Motor neuron (in vitro differentiated cells): ENCODE measurements at regions not wholly inside any gene's neighbourhood (a gene's known extent, or its start where the extent isn't known, plus 50 kb on each side); places are given as distances from the start of the nearest gene placed in this dataset.
"Not testable (repeated sequence)": the region's sequence is repeated elsewhere in the genome, so short reads cannot be mapped to it uniquely, and the experiment has no call there.

Source experiments
- ATAC-seq, 8 experiments: fragments of 200-7000 bp; cut with Tn5 transposase; replicated peaks in 6 of 8; 2 replicates each; pipeline ENCODE4 v1.8.0; 2021; ENCODE audit warnings: mild to moderate bottlenecking in 8 of 8, moderate library complexity in 8 of 8
- H3K27ac ChIP-seq, 2 donors: fragments of 250-450 bp; sonication (Bioruptor Pico); 2 replicates each; pipeline ENCODE4 v1.9.0; 2021; ENCODE audit warnings: antibody characterized with exemption in 2 of 2, mild to moderate bottlenecking in 2 of 2, moderate library complexity in 1 of 2
- H3K4me1 ChIP-seq, 2 donors: fragments of 250-450 bp; sonication (Bioruptor Pico); replicated peaks in 1 of 2; 2 replicates each; pipeline ENCODE4 v1.6.1; 2021; ENCODE audit warnings: antibody characterized with exemption in 2 of 2, mild to moderate bottlenecking in 2 of 2, moderate library complexity in 1 of 2
- H3K4me3 ChIP-seq, 5 donors: fragments of 250-450 bp; sonication (Bioruptor Pico); 2 replicates each; pipeline ENCODE4 v1.9.0; 2021; ENCODE audit warnings: antibody characterized with exemption in 5 of 5, mild to moderate bottlenecking in 5 of 5, moderate library complexity in 4 of 5
- WGBS, 10 experiments: fragments of 450-650 bp; shearing (Covaris generic); methylation state at CpG; one replicate each; pipeline ENCODE4 v1.0.0; 2022; 5-methylcytosine and 5-hydroxymethylcytosine counted together
- in situ Hi-C, 9 experiments: fragments of 400-800 bp; cut with MboI; loops; one replicate each; pipeline ENCODE4 v1.15.0; 2021; ENCODE audit warnings: low sequenced_read_pairs in 9 of 9, low pct_unique_long_range_greater_than_20kb in 2 of 9; ENCODE audit not compliant: unreplicated experiment in 9 of 9

DNA sequence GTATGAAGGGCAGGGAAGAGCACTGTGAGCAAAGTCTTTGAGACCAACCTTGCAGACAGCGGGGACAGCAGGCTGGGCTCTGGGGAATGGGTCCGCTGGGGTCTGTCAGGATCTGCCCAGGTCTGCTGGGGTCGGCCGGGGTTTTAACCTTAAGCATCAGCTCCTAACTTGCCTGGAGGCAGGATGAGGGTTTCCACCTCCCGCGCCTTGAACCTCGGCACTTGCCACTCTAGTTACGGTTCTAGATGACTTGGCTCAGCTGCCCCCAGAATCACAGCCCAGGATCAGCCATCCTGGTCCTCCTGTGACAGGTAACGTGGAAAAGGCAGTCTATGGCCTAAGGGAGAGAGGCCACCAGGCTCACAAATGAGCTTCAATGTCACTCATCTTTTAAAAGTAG is 50.4 kb upstream of the CACUL1 start:
- in situ Hi-C loops, result no loop called here
- Histone ChIP-seq H3K4me3 (no peak overlapping the region), H3K4me1 (peaks cover 8 to 12% of the 10 kb centered on the region in 2 donors), H3K27ac (no peak overlapping the region)
- no peak for ATAC-seq
- WGBS, 10 experiments, result 50 to 93% (median 92%) methylated on average over 2 to 9 of the region's 9 CpGs; no CpG with 5 or more reads in 5 of the 10 experiments

DNA sequence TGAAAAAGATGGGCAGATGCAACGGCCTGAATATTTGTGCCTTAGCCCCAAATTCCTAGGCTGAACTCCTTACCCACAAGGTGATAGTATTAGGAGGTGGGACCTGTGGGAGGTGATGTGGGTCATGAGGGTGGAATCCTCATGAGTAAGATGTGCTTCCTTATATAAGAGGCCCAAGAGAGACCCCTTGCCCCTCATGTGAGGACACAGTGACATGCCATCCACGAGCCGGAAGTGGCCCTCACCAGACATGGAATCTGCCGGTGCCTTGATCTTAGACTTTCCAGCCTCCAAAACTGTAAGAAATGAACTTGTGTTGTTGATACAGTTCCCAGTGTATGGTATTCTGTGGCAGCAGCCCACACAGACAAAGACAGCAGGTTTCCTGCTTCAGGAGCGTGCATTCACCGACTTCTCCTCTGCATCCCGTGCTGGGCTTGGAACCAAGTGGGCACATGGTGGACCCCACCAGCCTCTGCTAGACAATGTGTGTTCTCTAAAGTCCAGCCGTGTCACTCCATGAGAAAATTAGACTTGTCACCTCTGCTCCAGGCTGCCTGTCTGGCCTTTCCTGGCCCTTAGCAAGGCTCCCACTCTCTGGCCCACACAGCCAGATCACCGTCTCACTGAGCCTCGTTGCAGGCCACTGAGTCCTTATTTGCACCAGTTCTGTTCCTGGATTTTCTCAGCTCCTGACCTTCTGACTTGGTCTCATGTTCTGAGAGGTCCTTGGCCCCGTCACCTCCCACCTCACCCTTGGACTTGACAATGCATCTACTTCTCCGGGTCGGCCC is 52.9 kb upstream of the CACUL1 start:
- in situ Hi-C loops, result no loop called here
- Histone ChIP-seq H3K4me1 (peaks cover 15 to 21% of the 10 kb centered on the region in 2 donors), H3K4me3 (no peak overlapping the region), H3K27ac (no peak overlapping the region)
- WGBS, 10 experiments, result 68 to 93% (median 75%) methylated on average over 2 to 8 of the region's 13 CpGs; no CpG with 5 or more reads in 2 of the 10 experiments
- no peak for ATAC-seq

DNA sequence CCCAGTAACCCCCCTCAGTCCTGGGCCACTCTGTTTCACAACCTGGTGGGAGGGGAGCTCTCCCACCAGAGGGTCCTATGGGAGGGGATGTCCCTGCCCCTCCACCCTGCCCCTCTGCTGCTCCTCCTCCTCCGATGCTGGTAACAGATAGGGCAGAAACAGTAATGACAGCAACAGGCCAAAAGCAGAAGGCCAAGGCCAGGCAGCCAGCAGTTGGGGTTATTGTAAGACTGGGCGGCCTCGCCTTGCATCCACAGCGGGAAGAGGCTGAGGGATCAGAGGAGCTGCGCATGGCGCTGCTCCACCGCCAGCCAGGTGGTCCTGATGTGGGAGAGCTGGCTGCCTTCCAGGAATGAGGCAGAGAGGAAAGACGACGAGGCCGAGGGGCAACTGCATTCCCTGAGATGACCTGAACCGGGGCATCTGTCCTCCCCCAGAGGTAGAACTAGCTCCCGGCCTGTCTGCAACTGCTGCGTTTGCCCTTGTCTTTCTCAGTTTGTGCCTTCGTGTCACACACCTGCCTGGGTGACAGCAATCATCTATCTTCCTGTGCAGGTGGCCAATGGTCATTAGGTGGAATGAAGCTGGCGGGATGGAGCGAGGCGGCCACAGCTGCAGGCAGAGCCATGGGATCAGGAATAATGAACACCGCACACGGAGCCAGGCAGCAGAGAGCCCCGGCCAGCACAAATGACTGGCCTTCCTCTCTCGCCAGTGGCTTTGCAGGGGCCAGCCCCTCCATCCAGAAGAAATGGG is 54.0 kb upstream of the CACUL1 start:
- 20 to 93% (median 73%) methylated on average over 1 to 9 of the region's 21 CpGs; no CpG with 5 or more reads in 5 of the 10 experiments for WGBS, 10 experiments
- in situ Hi-C loops, result no loop called here
- ATAC-seq, result peak in 5 of 8 experiments; percentile 41 to 59 (median 50)

DNA sequence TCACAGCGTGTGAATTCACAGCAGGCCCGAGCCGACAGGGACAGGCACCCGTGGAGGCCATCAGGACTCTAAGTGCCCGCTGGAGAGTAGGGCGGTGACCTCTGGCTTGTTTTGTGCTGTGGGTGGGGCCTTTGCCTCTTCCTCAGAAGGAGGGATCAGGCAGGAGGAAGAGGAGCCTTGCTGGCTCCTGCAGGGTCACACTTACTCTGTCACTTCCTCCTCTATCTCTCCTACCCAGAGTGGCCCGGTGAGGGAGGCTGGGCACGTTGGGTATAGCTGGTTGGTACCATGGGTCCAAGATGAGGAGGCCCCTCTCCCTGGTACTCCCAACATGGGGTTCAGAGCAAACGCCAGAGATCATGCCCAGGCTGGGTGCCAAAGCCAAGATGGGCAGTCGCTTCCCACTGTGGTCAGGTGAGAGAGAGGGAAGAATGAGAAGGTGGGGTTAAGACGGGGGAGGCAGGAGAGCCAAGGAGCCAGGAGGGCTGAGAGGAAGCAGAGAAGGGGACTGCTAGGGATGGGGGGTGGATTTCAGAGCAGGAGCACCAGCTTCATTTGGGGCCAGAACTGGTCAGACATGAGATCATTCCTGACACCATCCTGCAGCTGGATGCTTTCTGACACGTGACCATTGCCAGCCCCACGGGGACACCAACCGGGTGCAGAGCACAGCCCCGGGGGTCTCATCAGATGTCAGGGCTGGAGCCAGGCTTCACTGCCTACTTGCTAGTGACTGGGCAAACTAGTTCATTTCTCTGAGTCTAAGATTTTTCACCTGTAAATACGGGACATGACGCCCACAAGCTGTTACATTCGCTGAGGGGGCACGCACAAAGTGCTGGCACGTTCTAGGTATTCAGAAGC is 54.8 kb upstream of the CACUL1 start:
- in situ Hi-C loops, result no loop called here
- ATAC-seq, result peak in 1 of 8 experiments; percentile 39
- 20 to 93% (median 60%) methylated on average over 1 to 12 of the region's 20 CpGs; no CpG with 5 or more reads in 1 of the 10 experiments for WGBS, 10 experiments
- H3K4me3 ChIP-seq, result no peak overlapping the region
- peak overlapping the region; percentile 26 to 69 for H3K27ac ChIP-seq
- H3K4me1 ChIP-seq, result peaks cover 16 to 22% of the 10 kb centered on the region in 2 donors

More for the DNA sequence above, 54.0 kb upstream of the CACUL1 start:
- peak overlapping the region; percentile 26 to 69 for H3K27ac ChIP-seq
- peaks cover 16 to 22% of the 10 kb centered on the region in 2 donors for H3K4me1 ChIP-seq
- H3K4me3 ChIP-seq, result no peak overlapping the region

DNA sequence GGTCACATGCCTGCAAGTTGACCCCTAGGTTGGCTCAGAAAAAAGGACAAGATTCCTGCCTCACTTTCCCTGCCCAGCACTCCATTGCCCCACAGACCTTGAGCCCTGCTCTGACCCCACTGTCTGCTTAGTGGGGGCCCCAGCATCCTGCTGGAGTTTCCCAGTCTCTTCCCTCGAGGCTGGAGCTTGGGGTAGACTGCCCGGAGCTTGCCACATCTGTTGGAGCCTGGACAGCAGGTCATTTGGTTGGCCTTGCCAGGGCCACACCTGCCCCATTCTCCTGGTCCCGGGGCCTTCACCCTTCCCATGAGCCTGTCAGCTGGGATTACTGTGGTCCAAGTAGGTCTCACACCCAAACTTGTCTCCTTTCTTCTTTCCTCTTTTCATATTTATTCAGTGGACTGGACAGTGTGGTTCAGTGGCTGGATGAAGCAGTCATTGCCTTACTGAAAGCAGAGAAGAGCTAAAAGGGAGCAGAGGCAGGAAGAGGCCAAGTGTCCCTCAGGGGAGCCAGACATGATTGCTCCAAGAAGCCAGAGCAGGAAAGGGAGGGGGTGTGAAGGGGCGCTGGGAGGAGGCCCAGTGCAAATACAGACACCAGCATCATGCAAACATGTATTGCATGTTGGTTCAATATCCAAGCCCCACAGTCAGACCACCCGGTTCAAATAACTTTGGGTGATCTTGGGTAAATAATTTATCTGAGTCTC is 56.2 kb upstream of the CACUL1 start:
- H3K4me3 ChIP-seq, result no peak overlapping the region
- WGBS, 10 experiments, result 17 to 90% (median 67%) methylated on average over 1 to 3 of the region's 5 CpGs; no CpG with 5 or more reads in 4 of the 10 experiments
- no peak for ATAC-seq
- in situ Hi-C loops, result no loop called here
- H3K4me1 ChIP-seq, result peaks cover 16 to 22% of the 10 kb centered on the region in 2 donors
- no peak overlapping the region for H3K27ac ChIP-seq

DNA sequence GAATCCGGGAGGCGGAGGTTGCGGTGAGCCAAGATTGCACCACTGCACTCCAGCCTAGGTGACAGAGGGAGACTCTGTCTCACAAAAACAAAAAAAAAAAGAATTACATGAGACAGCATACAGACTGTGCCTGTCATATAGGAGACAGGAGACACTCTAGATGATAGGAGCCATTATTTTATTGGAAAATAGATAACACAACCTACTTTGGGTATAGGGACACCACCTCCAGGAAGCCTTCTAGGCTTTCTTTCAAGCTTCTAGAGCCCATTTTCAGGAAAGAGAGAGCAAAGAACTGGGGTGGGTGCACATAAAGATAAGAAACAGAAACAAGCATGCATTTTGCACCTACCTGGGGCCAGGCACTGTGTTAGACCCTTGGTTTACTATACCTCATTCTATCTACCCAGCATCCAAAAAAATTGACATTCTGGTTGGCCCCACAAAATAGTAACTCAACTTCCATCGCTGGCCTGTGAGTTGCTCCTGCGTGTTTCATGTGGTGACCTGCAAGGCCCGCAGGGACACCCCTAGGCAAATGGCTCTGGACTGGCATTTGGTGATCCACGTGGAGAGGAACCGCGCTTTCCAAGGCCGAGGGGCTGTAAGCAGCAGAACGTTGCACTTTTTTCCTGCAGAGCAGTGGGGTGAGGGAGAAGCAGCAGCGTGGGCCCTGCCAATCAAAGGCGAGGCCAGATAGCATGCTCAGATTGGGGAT is 57.1 kb upstream of the CACUL1 start:
- H3K4me1 ChIP-seq, result peaks cover 16 to 22% of the 10 kb centered on the region in 2 donors
- in situ Hi-C loops, result no loop called here
- WGBS, 10 experiments, result 55 to 96% (median 83%) methylated on average over 3 to 7 of the region's 13 CpGs; no CpG with 5 or more reads in 3 of the 10 experiments
- no peak for ATAC-seq
- H3K27ac ChIP-seq, result no peak overlapping the region
- no peak overlapping the region for H3K4me3 ChIP-seq

DNA sequence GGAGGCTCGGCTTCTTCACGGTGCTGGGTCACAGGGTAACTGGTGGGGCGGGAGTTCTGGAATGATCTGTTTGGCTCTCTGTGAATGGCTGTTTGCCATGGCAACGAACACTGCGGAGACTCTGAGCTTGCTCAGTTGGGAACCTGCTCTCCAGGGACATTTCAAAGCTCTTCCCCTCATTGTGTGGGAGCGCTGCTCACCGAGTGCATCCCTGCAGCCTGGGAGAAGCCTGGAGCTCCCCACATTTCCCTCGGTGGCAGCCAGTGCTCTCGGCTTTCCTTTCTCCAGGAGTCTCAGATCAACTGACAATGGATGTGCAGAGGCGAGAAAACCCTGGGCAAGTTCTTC is 57.6 kb upstream of the CACUL1 start:
- H3K4me3 ChIP-seq, result no peak overlapping the region
- in situ Hi-C loops, result no loop called here
- peaks cover 16 to 22% of the 10 kb centered on the region in 2 donors for H3K4me1 ChIP-seq
- no peak overlapping the region for H3K27ac ChIP-seq
- peak in 6 of 8 experiments; percentile 57 to 93 (median 90) for ATAC-seq
- WGBS, 10 experiments, result 0 to 50% (median 27%) methylated on average over 1 to 8 of the region's 10 CpGs; no CpG with 5 or more reads in 5 of the 10 experiments

DNA sequence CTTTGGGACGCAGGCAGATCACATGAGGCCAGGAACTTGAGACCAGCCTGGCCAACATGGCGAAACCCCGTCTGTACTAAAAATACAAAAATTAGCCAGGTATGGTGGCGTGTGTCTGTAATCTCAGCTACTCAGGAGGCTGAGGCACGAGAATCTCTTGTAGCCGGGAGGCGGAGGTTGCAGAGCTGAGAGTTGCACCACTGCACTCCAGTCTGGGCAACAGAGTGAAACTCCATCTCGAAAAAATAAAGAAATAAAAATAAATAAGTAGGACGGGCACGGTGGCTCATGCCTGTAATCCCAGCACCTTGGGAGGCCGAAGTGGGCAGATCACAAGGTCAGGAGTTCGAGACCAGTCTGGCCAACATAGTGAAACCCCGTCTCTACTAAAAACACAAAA is 58.2 kb upstream of the CACUL1 start:
- H3K27ac ChIP-seq, in situ Hi-C loops, ATAC-seq, H3K4me3 ChIP-seq: not testable (repeated sequence)
- 68 to 100% (median 91%) methylated on average over 2 to 13 of the region's 13 CpGs; no CpG with 5 or more reads in 1 of the 10 experiments for WGBS, 10 experiments
- H3K4me1 ChIP-seq, result peaks cover 16 to 22% of the 10 kb centered on the region in 2 donors

DNA sequence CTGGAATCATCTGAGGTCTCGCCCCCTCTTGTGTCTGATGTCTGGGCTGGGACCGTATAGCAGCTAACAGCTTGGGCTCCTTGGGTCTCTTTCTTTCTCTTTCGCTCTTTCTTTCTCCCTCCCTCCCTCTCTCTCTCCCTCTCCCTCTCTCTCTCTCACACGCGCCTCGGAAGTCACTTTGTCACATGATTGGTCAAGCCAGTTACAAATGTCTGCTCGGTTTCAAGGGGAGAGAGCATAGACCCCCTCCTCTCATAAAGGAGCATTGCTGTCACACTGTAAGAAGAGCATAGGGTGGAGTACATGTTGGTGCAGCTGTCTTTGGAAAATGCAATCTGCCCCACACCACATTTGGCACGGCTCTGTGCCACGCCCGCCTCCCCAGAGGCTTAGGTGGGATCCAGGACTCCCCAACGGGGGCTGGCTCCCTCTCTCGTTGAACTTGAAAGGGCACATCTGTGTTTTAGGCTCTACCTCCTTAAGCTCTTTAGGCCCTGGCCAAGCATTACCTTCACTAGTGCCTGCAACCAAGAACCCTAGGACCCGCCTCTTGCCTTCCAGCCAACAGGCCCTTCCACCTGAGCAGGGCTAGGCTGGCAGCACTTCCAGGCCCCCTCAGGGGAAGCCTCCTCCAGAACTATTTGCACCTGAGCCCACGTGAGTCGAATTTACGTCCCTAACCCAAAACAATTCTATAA is 61.9 kb upstream of the CACUL1 start:
- in situ Hi-C loops, result no loop called here
- peak in 2 of 8 experiments; percentile 26 to 34 for ATAC-seq

DNA sequence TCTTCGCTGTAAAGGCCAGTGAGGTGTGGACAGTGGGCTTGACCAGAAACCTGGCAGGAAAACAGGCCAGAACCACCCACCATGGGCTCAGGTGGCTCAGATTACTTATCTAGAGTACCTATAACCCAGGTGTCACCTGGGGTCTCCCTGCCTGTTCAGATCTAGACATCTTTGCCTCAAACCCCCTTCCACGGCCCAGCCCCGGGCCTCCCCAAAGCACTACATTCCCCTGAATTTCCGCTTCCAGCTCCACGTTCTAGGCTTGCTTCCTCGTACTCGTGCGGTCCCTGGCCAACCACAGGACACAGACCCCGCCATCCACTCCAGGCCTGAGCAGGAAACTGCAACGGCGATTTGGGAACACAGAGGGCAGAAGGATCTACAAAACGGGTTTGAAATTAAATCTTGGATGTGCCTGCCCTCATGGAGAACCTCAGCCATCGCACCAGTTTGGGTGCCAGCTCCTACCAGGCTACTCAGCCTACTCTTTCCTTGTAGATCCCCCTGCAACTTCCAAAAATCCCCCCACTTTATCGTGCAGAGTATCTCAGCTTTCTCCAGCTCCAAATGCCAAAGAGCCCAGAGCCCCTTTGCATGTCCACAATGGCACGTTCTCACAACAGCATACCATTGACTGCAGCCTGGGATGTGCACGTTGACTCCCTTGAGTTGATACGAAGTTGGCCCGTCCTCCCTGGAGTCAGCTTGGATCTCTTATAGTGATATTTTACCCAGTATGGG is 62.7 kb upstream of the CACUL1 start:
- no peak for ATAC-seq
- in situ Hi-C loops, result no loop called here

More for the DNA sequence above, 61.9 kb upstream of the CACUL1 start:
- Histone ChIP-seq H3K4me1 (peaks cover 8 to 10% of the 10 kb centered on the region in 2 donors), H3K4me3 (no peak overlapping the region), H3K27ac (no peak overlapping the region)
- WGBS, 10 experiments, result 26 to 83% (median 67%) methylated on average over 2 to 8 of the region's 16 CpGs; no CpG with 5 or more reads in 2 of the 10 experiments

More for the DNA sequence above, 62.7 kb upstream of the CACUL1 start:
- Histone ChIP-seq H3K4me1 (peaks cover 3% of the 10 kb centered on the region in 2 donors), H3K27ac (no peak overlapping the region), H3K4me3 (no peak overlapping the region)
- 21 to 89% (median 79%) methylated on average over 2 to 15 of the region's 18 CpGs; no CpG with 5 or more reads in 1 of the 10 experiments for WGBS, 10 experiments
